GM12878 (cell line): ENCODE measurements at regions not wholly inside any gene's neighbourhood (a gene's known extent, or its start where the extent isn't known, plus 50 kb on each side); places are given as distances from the start of the nearest gene placed in this dataset.
"Not testable (repeated sequence)": the region's sequence is repeated elsewhere in the genome, so short reads cannot be mapped to it uniquely, and the experiment has no call there.

ENCODE experiments used
- ATAC-seq: fragments of 200-7000 bp; cut with Tn5 transposase; 3 replicates; pipeline ENCODE4 v1.9.1; 2020; ENCODE audit warnings: mild to moderate bottlenecking, moderate library complexity
- BruUV-seq: library from RNA; stranded (reverse); fragments of 400-500 nt; replicated peaks from 2 replicates; lab custom pipeline; 2021; lab: Mats Ljungman, UMichigan
- CTCF ChIA-PET: fragments of 300-600 bp; sonication (Branson Sonifier 250); formaldehyde crosslinking; extraction: SDS; loops from one replicate; lab custom pipeline; 2021; ENCODE audit warnings: inconsistent platforms; lab: Yijun Ruan, JAX
- POLR2A ChIA-PET: fragments of 350-600 bp; formaldehyde crosslinking; extraction: SDS; loops from one replicate; lab custom pipeline; 2021; ENCODE audit warnings: inconsistent platforms; lab: Charles Lee
- RAD21 ChIA-PET: fragments of 300-600 bp; sonication (Branson Sonifier 250); formaldehyde crosslinking; loops from one replicate; lab custom pipeline; 2023; ENCODE audit warnings: antibody characterized with exemption; ENCODE audit not compliant: unreplicated experiment; lab: Charles Lee
- SMC1A ChIA-PET: fragments of 300-600 bp; sonication (Branson Sonifier 250); formaldehyde crosslinking; loops from one replicate; lab custom pipeline; 2023; ENCODE audit not compliant: unreplicated experiment, uncharacterized antibody; lab: Charles Lee
- DNase-seq: peaks from one replicate; pipeline ENCODE4 v3.0.0-alpha.2; 2011; ENCODE audit warnings: low read depth, low spot score
- FAIRE-seq: peaks from 3 replicates; lab custom pipeline; 2011; peaks lifted over from hg19 to GRCh38; lab: Jason Lieb, UNC
- H2AFZ ChIP-seq: 2 replicates; pipeline ENCODE4 v1.6.0; 2011; ENCODE audit warnings: low read depth, low read length, control low read depth; ENCODE audit not compliant: control insufficient read depth
- H3K27ac ChIP-seq: 2 replicates; pipeline ENCODE4 v1.5.1; 2011; ENCODE audit warnings: control low read depth; ENCODE audit not compliant: control insufficient read depth, insufficient read depth
- H3K27me3 ChIP-seq, 2 experiments: replicated peaks in 1 of 2; 2 replicates each; pipeline versions ENCODE4 v1.6.0 to v1.6.1; 2011; ENCODE audit warnings: low read length in 1 of 2; ENCODE audit not compliant: control insufficient read depth in 2 of 2, insufficient read depth in 2 of 2
- H3K36me3 ChIP-seq, 2 experiments: 2 replicates each; pipeline ENCODE4 v1.5.1; 2011; ENCODE audit warnings: low read length in 1 of 2; ENCODE audit not compliant: control insufficient read depth in 2 of 2, insufficient read depth in 2 of 2
- H3K4me1 ChIP-seq: 2 replicates; pipeline ENCODE4 v1.6.1; 2011; ENCODE audit warnings: mild to moderate bottlenecking, low read length, moderate library complexity, mixed read lengths; ENCODE audit not compliant: control insufficient read depth, insufficient read depth
- H3K4me2 ChIP-seq: 2 replicates; pipeline ENCODE4 v1.6.0; 2011; ENCODE audit warnings: control low read depth; ENCODE audit not compliant: control insufficient read depth, insufficient read depth
- H3K4me3 ChIP-seq: fragments of 200-600 bp; sonication (generic); 2 replicates; pipeline ENCODE4 v1.5.1; 2016
- H3K79me2 ChIP-seq: 2 replicates; pipeline ENCODE4 v1.6.0; 2011; ENCODE audit warnings: low read length; ENCODE audit not compliant: control insufficient read depth, insufficient read depth
- H3K9ac ChIP-seq: 2 replicates; pipeline ENCODE4 v1.8.0; 2011; ENCODE audit warnings: low read length, control low read depth, mixed read lengths; ENCODE audit not compliant: control insufficient read depth, insufficient read depth
- H3K9me3 ChIP-seq: replicated peaks from 3 replicates; pipeline ENCODE4 v1.5.1; 2011; ENCODE audit warnings: mild to moderate bottlenecking, low read length; ENCODE audit not compliant: control insufficient read depth, insufficient read depth
- H4K20me1 ChIP-seq: 2 replicates; pipeline ENCODE4 v1.6.0; 2011; ENCODE audit not compliant: control insufficient read depth, insufficient read depth
- GATAD2B ChIP-seq: fragments of 450-650 bp; conservative IDR thresholded peaks from 2 replicates; pipeline ENCODE4 v1.6.1; 2017; ENCODE audit warnings: low read depth, mild to moderate bottlenecking, moderate library complexity
- WGBS: methylation state at CpG from one replicate; pipeline ENCODE4 v1.1.6; 2016; ENCODE audit warnings: low lambda C conversion rate; ENCODE audit not compliant: insufficient replicate concordance, insufficient coverage; ENCODE audit errors: missing lambda C conversion rate; 5-methylcytosine and 5-hydroxymethylcytosine counted together
- in situ Hi-C: fragments of 300-500 bp; cut with MboI; formaldehyde crosslinking; loops from 9 replicates; pipeline ENCODE4 v1.14.3; 2018; ENCODE audit warnings: mixed read lengths
- intact Hi-C: fragments of 100-400 bp; cut with micrococcal nuclease; formaldehyde crosslinking; loops from one replicate; pipeline ENCODE4 v1.14.2; 2022; ENCODE audit not compliant: unreplicated experiment
- TF ChIP-seq, protein P1 (sequence below): IDR thresholded peaks from 2 replicates; pipeline ENCODE4 v1.6.1; 2012; ENCODE audit warnings: improper control_type of control experiment, low read depth, low read length; ENCODE audit not compliant: insufficient replicate concordance

DNA sequence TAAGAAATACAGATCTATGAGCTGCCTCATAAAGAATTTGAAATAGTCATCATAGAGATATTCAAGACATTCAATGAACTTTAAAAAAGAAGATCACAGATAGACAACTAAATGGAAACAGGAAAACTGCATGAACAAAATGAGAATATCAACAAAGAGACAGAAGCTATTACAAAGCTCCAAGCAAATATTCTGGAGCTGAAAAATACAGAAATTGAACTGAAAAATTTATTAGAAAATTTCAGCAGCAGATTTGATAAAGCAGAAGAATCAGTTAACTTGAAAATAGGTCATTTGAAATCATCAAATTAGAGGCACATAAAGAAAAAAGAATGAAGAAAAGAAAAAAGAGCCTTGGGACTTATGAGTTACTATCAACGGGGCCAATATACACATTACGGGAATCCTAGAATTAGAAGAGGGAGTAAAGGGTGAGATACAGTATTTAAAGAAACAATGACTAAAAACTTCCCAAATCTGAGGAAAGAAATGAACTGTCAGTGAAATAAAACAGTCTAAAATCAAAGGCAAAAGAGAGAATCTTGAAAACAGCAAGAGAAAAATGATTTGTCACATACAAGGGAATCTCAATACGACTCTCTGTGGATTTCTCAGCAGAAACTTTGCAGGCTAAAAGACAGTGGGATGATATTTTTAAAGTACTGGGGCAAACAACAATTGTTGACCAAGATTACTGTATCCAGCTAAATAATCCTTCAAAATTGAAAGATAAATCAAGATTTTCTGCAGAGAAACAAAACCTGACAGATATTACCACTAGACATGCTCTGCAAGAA is 641.6 kb downstream of the ANKRD50 start (continued):
- TF ChIP-seq, protein P1, sequence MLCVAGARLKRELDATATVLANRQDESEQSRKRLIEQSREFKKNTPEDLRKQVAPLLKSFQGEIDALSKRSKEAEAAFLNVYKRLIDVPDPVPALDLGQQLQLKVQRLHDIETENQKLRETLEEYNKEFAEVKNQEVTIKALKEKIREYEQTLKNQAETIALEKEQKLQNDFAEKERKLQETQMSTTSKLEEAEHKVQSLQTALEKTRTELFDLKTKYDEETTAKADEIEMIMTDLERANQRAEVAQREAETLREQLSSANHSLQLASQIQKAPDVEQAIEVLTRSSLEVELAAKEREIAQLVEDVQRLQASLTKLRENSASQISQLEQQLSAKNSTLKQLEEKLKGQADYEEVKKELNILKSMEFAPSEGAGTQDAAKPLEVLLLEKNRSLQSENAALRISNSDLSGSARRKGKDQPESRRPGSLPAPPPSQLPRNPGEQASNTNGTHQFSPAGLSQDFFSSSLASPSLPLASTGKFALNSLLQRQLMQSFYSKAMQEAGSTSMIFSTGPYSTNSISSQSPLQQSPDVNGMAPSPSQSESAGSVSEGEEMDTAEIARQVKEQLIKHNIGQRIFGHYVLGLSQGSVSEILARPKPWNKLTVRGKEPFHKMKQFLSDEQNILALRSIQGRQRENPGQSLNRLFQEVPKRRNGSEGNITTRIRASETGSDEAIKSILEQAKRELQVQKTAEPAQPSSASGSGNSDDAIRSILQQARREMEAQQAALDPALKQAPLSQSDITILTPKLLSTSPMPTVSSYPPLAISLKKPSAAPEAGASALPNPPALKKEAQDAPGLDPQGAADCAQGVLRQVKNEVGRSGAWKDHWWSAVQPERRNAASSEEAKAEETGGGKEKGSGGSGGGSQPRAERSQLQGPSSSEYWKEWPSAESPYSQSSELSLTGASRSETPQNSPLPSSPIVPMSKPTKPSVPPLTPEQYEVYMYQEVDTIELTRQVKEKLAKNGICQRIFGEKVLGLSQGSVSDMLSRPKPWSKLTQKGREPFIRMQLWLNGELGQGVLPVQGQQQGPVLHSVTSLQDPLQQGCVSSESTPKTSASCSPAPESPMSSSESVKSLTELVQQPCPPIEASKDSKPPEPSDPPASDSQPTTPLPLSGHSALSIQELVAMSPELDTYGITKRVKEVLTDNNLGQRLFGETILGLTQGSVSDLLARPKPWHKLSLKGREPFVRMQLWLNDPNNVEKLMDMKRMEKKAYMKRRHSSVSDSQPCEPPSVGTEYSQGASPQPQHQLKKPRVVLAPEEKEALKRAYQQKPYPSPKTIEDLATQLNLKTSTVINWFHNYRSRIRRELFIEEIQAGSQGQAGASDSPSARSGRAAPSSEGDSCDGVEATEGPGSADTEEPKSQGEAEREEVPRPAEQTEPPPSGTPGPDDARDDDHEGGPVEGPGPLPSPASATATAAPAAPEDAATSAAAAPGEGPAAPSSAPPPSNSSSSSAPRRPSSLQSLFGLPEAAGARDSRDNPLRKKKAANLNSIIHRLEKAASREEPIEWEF, result no peak
- no peak for TF ChIP-seq GATAD2B

DNA sequence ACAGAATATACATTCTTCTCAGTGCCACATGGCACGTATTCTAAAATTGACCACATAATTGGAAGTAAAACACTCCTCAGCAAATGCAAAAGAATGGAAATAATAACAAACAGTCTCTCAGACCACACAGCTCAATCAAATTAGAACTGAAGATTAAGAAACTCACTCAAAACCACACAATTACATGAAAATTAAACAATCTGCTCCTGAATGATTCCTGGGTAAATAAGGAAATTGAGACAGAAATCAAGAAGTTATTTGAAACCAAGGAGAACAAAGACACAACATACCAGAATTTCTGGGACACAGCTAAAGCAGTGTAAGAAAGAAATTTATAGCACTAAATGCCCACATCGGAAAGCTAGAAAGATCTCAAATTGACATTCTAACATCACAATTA is 637.3 kb downstream of the ANKRD50 start:
- WGBS, result 11% methylated on average over 2 of the region's 2 CpGs
- H3K27me3 ChIP-seq, H2AFZ ChIP-seq, RAD21 ChIA-PET, ATAC-seq, H3K9me3 ChIP-seq, POLR2A ChIA-PET, H3K9ac ChIP-seq, H3K27ac ChIP-seq, DNase-seq, intact Hi-C loops, BruUV-seq, H3K4me1 ChIP-seq, H3K79me2 ChIP-seq, H3K4me2 ChIP-seq, in situ Hi-C loops, H3K36me3 ChIP-seq, H3K4me3 ChIP-seq, H4K20me1 ChIP-seq, FAIRE-seq: not testable (repeated sequence)
- CTCF ChIA-PET, result interaction anchor here (0.7 kb wide), 1 partner anchor 1250 kb away, joined by 5 read pairs; no protein-coding TSS in a partner anchor
- SMC1A ChIA-PET, result interaction anchor here (1.2 kb wide), 1 partner anchor 9 kb away, joined by 3 read pairs; no protein-coding TSS in a partner anchor
